ENCODE measurements at regions not wholly inside any gene's neighbourhood (a gene's known extent, or its start where the extent isn't known, plus 50 kb on each side); places are given as distances from the start of the nearest gene placed in this dataset.

GRCh38 chr3:117939425-117940027 lies 1095.1 kb downstream of the IGSF11 start:
- POLR2A ChIA-PET, result no interaction called here
- CTCF ChIA-PET, result no interaction called here
- no peaks in the 10 kb centered on the region for H3K27me3 ChIP-seq (ENCODE audit: control insufficient read depth, insufficient read depth, low read length)
- no peak for TF ChIP-seq CTCF (IDR thresholded peaks at IDR 0.05; ENCODE audit: low read depth, low read length)
- H3K4me3 ChIP-seq (ENCODE audit: low read depth, low read length), result no peak overlapping the region
- H3K9me3 ChIP-seq (ENCODE audit: control insufficient read depth, insufficient read depth, low read length), result no peaks in the 10 kb centered on the region
- H3K27ac ChIP-seq (ENCODE audit: low read depth, low read length), result no peak overlapping the region
- no peak for DNase-seq (ENCODE audit: low read depth, low spot score)

GRCh38 chr3:117941015-117941414 lies 1093.6 kb downstream of the IGSF11 start:
- CTCF ChIA-PET, result interaction anchor here (0.6 kb wide), 1 partner anchor 1170 kb away, joined by 3 read pairs; no protein-coding TSS in a partner anchor
- H3K27me3 ChIP-seq (ENCODE audit: control insufficient read depth, insufficient read depth, low read length), result no peaks in the 10 kb centered on the region
- no peaks in the 10 kb centered on the region for H3K9me3 ChIP-seq (ENCODE audit: control insufficient read depth, insufficient read depth, low read length)
- POLR2A ChIA-PET, result no interaction called here
- TF ChIP-seq CTCF (IDR thresholded peaks at IDR 0.05; ENCODE audit: low read depth, low read length), result no peak
- no peak for DNase-seq (ENCODE audit: low read depth, low spot score)
- no peak overlapping the region for H3K27ac ChIP-seq (ENCODE audit: low read depth, low read length)
- H3K4me3 ChIP-seq (ENCODE audit: low read depth, low read length), result no peak overlapping the region

- ChIA-PET POLR2A (no interaction called here), CTCF (no interaction called here)
- DNase-seq (ENCODE audit: low read depth, low spot score), result no peak
- H3K27ac ChIP-seq (ENCODE audit: low read depth, low read length), result no peak overlapping the region
- no peak for TF ChIP-seq CTCF (IDR thresholded peaks at IDR 0.05; ENCODE audit: low read depth, low read length)
- no peaks in the 10 kb centered on the region for H3K27me3 ChIP-seq (ENCODE audit: control insufficient read depth, insufficient read depth, low read length)
- H3K4me3 ChIP-seq (ENCODE audit: low read depth, low read length), result no peak overlapping the region
- no peaks in the 10 kb centered on the region for H3K9me3 ChIP-seq (ENCODE audit: control insufficient read depth, insufficient read depth, low read length)
Observed at GRCh38 chr3:117941756-117942155, 1092.9 kb downstream of the IGSF11 start.

- no peaks in the 10 kb centered on the region for H3K9me3 ChIP-seq (ENCODE audit: control insufficient read depth, insufficient read depth, low read length)
- H3K27ac ChIP-seq (ENCODE audit: low read depth, low read length), result no peak overlapping the region
- POLR2A ChIA-PET, result no interaction called here
- CTCF ChIA-PET, result interaction anchor here (0.5 to 0.9 kb wide), 2 partner anchors 43 to 676 kb away, joined by 3 read pairs; no protein-coding TSS in a partner anchor
- H3K4me3 ChIP-seq (ENCODE audit: low read depth, low read length), result no peak overlapping the region
- DNase-seq (ENCODE audit: low read depth, low spot score), result no peak
- TF ChIP-seq CTCF (IDR thresholded peaks at IDR 0.05; ENCODE audit: low read depth, low read length), result no peak
- no peaks in the 10 kb centered on the region for H3K27me3 ChIP-seq (ENCODE audit: control insufficient read depth, insufficient read depth, low read length)
Observed at GRCh38 chr3:117954131-117954530, 1080.5 kb downstream of the IGSF11 start.

GRCh38 chr3:117955196-117955595 lies 1079.5 kb downstream of the IGSF11 start:
- peak; percentile 16 for DNase-seq (ENCODE audit: low read depth, low spot score)
- Histone ChIP-seq H3K9me3 (ENCODE audit: control insufficient read depth, insufficient read depth, low read length) (no peaks in the 10 kb centered on the region), H3K27ac (ENCODE audit: low read depth, low read length) (no peak overlapping the region), H3K4me3 (ENCODE audit: low read depth, low read length) (no peak overlapping the region), H3K27me3 (ENCODE audit: control insufficient read depth, insufficient read depth, low read length) (no peaks in the 10 kb centered on the region)
- ChIA-PET POLR2A (no interaction called here), CTCF (interaction anchor here (1.8 kb wide), 1 partner anchor 42 kb away, joined by 6 read pairs; no protein-coding TSS in a partner anchor)
- TF ChIP-seq CTCF (IDR thresholded peaks at IDR 0.05; ENCODE audit: low read depth, low read length), result no peak
